Fibroblast of lung (primary cell): ENCODE measurements at regions not wholly inside any gene's neighbourhood (a gene's known extent, or its start where the extent isn't known, plus 50 kb on each side); places are given as distances from the start of the nearest gene placed in this dataset.

Experiments used
- DNase-seq, 2 donors: peaks; one replicate each; pipeline versions ENCODE4 v3.0.0 to v3.0.0-alpha.2; 2010; ENCODE audit warnings: low read depth in 2 of 2
- H2AFZ ChIP-seq: 2 replicates; pipeline ENCODE4 v1.5.1; 2012; ENCODE audit warnings: low read length, control low read depth, inconsistent platforms
- H3K27ac ChIP-seq: 2 replicates; pipeline ENCODE4 v1.5.1; 2011; ENCODE audit warnings: low read length, control low read depth; ENCODE audit not compliant: insufficient read depth
- H3K27me3 ChIP-seq: 2 replicates; pipeline ENCODE4 v1.5.1; 2011; ENCODE audit warnings: mild to moderate bottlenecking, low read length; ENCODE audit not compliant: control insufficient read depth, insufficient read depth
- H3K36me3 ChIP-seq: 2 replicates; pipeline ENCODE4 v1.5.1; 2011; ENCODE audit warnings: low read length; ENCODE audit not compliant: control insufficient read depth, insufficient read depth
- H3K4me1 ChIP-seq: 2 replicates; pipeline ENCODE4 v1.5.1; 2011; ENCODE audit warnings: low read length; ENCODE audit not compliant: control insufficient read depth, insufficient read depth; ENCODE audit errors: extremely low read depth
- H3K4me2 ChIP-seq: 2 replicates; pipeline ENCODE4 v1.5.1; 2011; ENCODE audit warnings: low read length, control low read depth; ENCODE audit not compliant: insufficient read depth; ENCODE audit errors: extremely low read depth
- H3K4me3 ChIP-seq, 4 experiments: fragments of 200-600 bp in 1 of 4; sonication (generic) in 1 of 4; replicated peaks in 1 of 4; 2 replicates each; pipeline ENCODE4 v1.5.1; 2011 to 2016; ENCODE audit warnings: low read length in 4 of 4, low read depth in 3 of 4, mild to moderate bottlenecking in 3 of 4, control low read depth in 2 of 4, inconsistent platforms in 1 of 4, mixed read lengths in 1 of 4; ENCODE audit not compliant: insufficient read depth in 1 of 4; ENCODE audit errors: control extremely low read depth in 1 of 4
- H3K79me2 ChIP-seq: 2 replicates; pipeline ENCODE4 v1.5.1; 2012; ENCODE audit warnings: mild to moderate bottlenecking, low read length, inconsistent platforms; ENCODE audit not compliant: control insufficient read depth, insufficient read depth
- H3K9ac ChIP-seq: 2 replicates; pipeline ENCODE4 v1.5.1; 2011; ENCODE audit warnings: mild to moderate bottlenecking, low read length, control low read depth; ENCODE audit not compliant: insufficient read depth
- H3K9me3 ChIP-seq: 2 replicates; pipeline ENCODE4 v1.5.1; 2012; ENCODE audit warnings: low read depth, low read length; ENCODE audit not compliant: control insufficient read depth, insufficient read depth
- H4K20me1 ChIP-seq: 2 replicates; pipeline ENCODE4 v1.5.1; 2011; ENCODE audit warnings: low read length; ENCODE audit not compliant: control insufficient read depth, insufficient read depth; ENCODE audit errors: extremely low read depth
- CTCF ChIP-seq, 2 donors: IDR thresholded peaks in 1 of 2; conservative IDR thresholded peaks in 1 of 2; 1 replicate in 1 of 2; 2 replicates in 1 of 2; pipeline ENCODE4 v1.5.1; 2011 to 2012; ENCODE audit warnings: low read length in 2 of 2, control low read depth in 1 of 2, inconsistent platforms in 1 of 2, low read depth in 1 of 2, mild to moderate bottlenecking in 1 of 2
- EZH2 ChIP-seq: IDR thresholded peaks from 2 replicates; pipeline ENCODE4 v1.5.1; 2012; ENCODE audit warnings: low read length, control low read depth, mild to moderate bottlenecking; ENCODE audit errors: missing control alignments

DNA sequence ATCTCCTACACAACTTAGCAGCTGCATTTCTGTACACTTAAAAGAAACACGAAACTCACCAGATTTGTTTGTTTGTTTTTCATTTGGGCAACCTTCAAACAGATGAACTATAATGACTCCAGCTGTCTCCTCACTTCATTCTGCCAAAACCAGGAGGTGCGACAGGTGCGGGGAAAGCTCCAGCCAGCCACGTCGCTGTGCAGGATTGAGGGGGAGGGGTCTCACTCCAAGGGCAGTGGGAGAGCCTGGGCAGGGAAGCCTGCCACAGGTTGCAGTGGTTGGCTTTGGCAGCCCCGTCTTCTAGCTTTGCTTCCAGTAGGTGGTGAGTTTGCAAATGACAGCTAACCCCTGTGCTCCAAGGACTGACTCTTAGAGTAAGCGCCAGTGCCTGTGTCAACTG, 215.8 kb downstream of the CEMIP2 start:
- Histone ChIP-seq H3K27ac (no peak overlapping the region), H3K4me2 (no peak overlapping the region), H2AFZ (no peak overlapping the region), H3K4me1 (no peaks in the 10 kb centered on the region), H3K27me3 (no peaks in the 10 kb centered on the region), H4K20me1 (no peaks in the 10 kb centered on the region), H3K9ac (no peak overlapping the region), H3K9me3 (no peaks in the 10 kb centered on the region), H3K79me2 (no peaks in the 10 kb centered on the region), H3K4me3 (no peak overlapping the region), H3K36me3 (no peaks in the 10 kb centered on the region)
- no peak for DNase-seq
- TF ChIP-seq EZH2 (no peak), CTCF (conservative IDR thresholded peaks at IDR 0.05 in 1 of 2, IDR thresholded peaks at IDR 0.05 in 1 of 2; ENCODE audit: low read depth in 1 of 2, low read length in 2 of 2) (no peak)

GRCh38 chr9:71549023-71549422, 219.3 kb downstream of the CEMIP2 start:
- Histone ChIP-seq H3K27ac (no peak overlapping the region), H3K9me3 (no peaks in the 10 kb centered on the region), H3K4me3 (no peak overlapping the region), H3K79me2 (no peaks in the 10 kb centered on the region), H3K4me1 (no peaks in the 10 kb centered on the region), H3K36me3 (no peaks in the 10 kb centered on the region), H2AFZ (no peak overlapping the region), H3K27me3 (no peaks in the 10 kb centered on the region), H3K4me2 (no peak overlapping the region), H3K9ac (no peak overlapping the region), H4K20me1 (no peaks in the 10 kb centered on the region)
- no peak for DNase-seq
- TF ChIP-seq CTCF (conservative IDR thresholded peaks at IDR 0.05 in 1 of 2, IDR thresholded peaks at IDR 0.05 in 1 of 2; ENCODE audit: low read depth in 1 of 2, low read length in 2 of 2) (no peak), EZH2 (no peak)

DNA sequence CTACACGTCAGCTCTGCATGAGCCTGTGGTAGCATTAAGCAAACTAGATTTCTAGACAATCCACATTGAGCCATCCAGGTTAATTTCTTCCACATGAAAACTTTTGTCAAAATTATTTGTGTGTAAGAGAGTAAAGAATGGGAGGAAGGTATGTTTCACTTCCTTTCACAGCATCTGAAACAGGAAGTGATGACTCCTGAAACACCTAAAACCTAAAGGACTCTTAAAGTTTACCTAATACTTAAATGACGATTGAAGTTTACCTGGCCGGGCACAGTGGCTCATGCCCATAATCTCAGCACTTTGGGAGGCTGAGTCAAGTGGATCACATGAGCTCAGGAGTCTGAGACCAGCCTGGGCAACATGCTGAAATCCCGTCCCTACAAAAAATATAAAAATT, 223.8 kb downstream of the CEMIP2 start:
- Histone ChIP-seq H3K4me2 (no peak overlapping the region), H3K36me3 (no peaks in the 10 kb centered on the region), H3K4me1 (no peaks in the 10 kb centered on the region), H2AFZ (no peak overlapping the region), H3K79me2 (no peaks in the 10 kb centered on the region), H4K20me1 (no peaks in the 10 kb centered on the region), H3K27ac (no peak overlapping the region), H3K27me3 (no peaks in the 10 kb centered on the region), H3K9me3 (no peaks in the 10 kb centered on the region), H3K9ac (no peak overlapping the region), H3K4me3 (no peak overlapping the region)
- DNase-seq = no peak
- TF ChIP-seq CTCF (conservative IDR thresholded peaks at IDR 0.05 in 1 of 2, IDR thresholded peaks at IDR 0.05 in 1 of 2; ENCODE audit: low read depth in 1 of 2, low read length in 2 of 2) = no peak
- no peak for TF ChIP-seq EZH2
